ENCODE measurements at regions not wholly inside any gene's neighbourhood (a gene's known extent, or its start where the extent isn't known, plus 50 kb on each side); places are given as distances from the start of the nearest gene placed in this dataset.

GRCh38 chr9:7963026-7963425 lies 163.4 kb upstream of the DMAC1 start:
- no peak overlapping the region for H3K4me3 ChIP-seq (ENCODE audit: extremely low read depth in 1 of 4, insufficient read depth in 2 of 4, low read depth in 3 of 4, low read length in 4 of 4)
- H3K36me3 ChIP-seq (ENCODE audit: control insufficient read depth in 2 of 4, insufficient read depth in 4 of 4, low read length in 3 of 4) = no peaks in the 10 kb centered on the region
- H3K27ac ChIP-seq (ENCODE audit: low read depth, low read length) = no peak overlapping the region
- no peak overlapping the region for H3K9ac ChIP-seq (replicated peaks in 1 of 4; ENCODE audit: extremely low read depth in 1 of 4, low read depth in 3 of 4, low read length in 3 of 4)
- no peak for FAIRE-seq
- H3K27me3 ChIP-seq (replicated peaks in 1 of 4; ENCODE audit: control insufficient read depth in 3 of 4, extremely low read depth in 1 of 4, insufficient read depth in 3 of 4, low read length in 3 of 4) = no peaks in the 10 kb centered on the region
- H4K91ac ChIP-seq (replicated peaks; ENCODE audit: insufficient read length, low read length) = no peak overlapping the region
- no peak overlapping the region for H3K56ac ChIP-seq (replicated peaks; ENCODE audit: insufficient read length, low read depth, low read length)
- no peak overlapping the region for H2AK5ac ChIP-seq (ENCODE audit: low read depth, low read length)
- no peak for TF ChIP-seq POLR2A (IDR thresholded peaks at IDR 0.05; ENCODE audit: control extremely low read depth in 1 of 2, low read depth in 2 of 2, low read length in 2 of 2)
- TF ChIP-seq, protein P1, sequence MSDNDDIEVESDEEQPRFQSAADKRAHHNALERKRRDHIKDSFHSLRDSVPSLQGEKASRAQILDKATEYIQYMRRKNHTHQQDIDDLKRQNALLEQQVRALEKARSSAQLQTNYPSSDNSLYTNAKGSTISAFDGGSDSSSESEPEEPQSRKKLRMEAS (IDR thresholded peaks at IDR 0.05) = no peak
- no peak for TF ChIP-seq TCF12 (IDR thresholded peaks at IDR 0.05; ENCODE audit: low read depth, low read length)
- TF ChIP-seq SP1 (IDR thresholded peaks at IDR 0.05; ENCODE audit: low read depth, low read length) = no peak
- TF ChIP-seq CBX5 (IDR thresholded peaks at IDR 0.05; ENCODE audit: low read depth, low read length) = no peak
- TF ChIP-seq RAD21 (IDR thresholded peaks at IDR 0.05 in 1 of 2, conservative IDR thresholded peaks at IDR 0.05 in 1 of 2; ENCODE audit: low read depth in 2 of 2, low read length in 2 of 2) = no peak
- TF ChIP-seq NANOG (IDR thresholded peaks at IDR 0.05; ENCODE audit: insufficient read depth, low read depth, low read length, poor library complexity, severe bottlenecking) = no peak
- TF ChIP-seq, protein P2, sequence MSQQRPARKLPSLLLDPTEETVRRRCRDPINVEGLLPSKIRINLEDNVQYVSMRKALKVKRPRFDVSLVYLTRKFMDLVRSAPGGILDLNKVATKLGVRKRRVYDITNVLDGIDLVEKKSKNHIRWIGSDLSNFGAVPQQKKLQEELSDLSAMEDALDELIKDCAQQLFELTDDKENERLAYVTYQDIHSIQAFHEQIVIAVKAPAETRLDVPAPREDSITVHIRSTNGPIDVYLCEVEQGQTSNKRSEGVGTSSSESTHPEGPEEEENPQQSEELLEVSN (IDR thresholded peaks at IDR 0.05) = no peak
- no peak for TF ChIP-seq RFX5 (IDR thresholded peaks at IDR 0.05; ENCODE audit: borderline replicate concordance, low read depth, low read length)
- no peak for TF ChIP-seq SUZ12 (IDR thresholded peaks at IDR 0.05; ENCODE audit: low read length)
- TF ChIP-seq KDM1A (IDR thresholded peaks at IDR 0.05; ENCODE audit: borderline replicate concordance, low read length) = no peak
- no peak overlapping the region for H2BK120ac ChIP-seq (replicated peaks; ENCODE audit: low read depth, low read length)
- H4K5ac ChIP-seq (ENCODE audit: insufficient read length, low read depth, low read length) = no peak overlapping the region
- no peak overlapping the region for H3K23ac ChIP-seq (ENCODE audit: insufficient read length)
- 92% methylated on average over 5 of the region's 5 CpGs; no CpG with 5 or more reads in 1 of the 2 experiments for WGBS, 2 experiments (ENCODE audit: extremely low coverage in 1 of 2, insufficient coverage in 1 of 2, insufficient read length in 1 of 2, insufficient replicate concordance in 2 of 2, low coverage in 1 of 2, low lambda C conversion rate in 2 of 2, missing lambda C conversion rate in 1 of 2)
- H4K8ac ChIP-seq (ENCODE audit: extremely low read depth, insufficient read depth, low read length) = no peak overlapping the region
- no peak overlapping the region for H2BK5ac ChIP-seq (ENCODE audit: low read depth, low read length)
- H3K9me3 ChIP-seq (ENCODE audit: insufficient read depth in 2 of 2, low read depth in 1 of 2, low read length in 1 of 2) = no peaks in the 10 kb centered on the region
- no peak overlapping the region for H3K4ac ChIP-seq (replicated peaks; ENCODE audit: insufficient read length, low read depth, low read length)
- H3K4me2 ChIP-seq (ENCODE audit: insufficient read depth in 1 of 2, low read depth in 2 of 2, low read length in 2 of 2) = no peak overlapping the region
- H3K14ac ChIP-seq (ENCODE audit: insufficient read length) = no peak overlapping the region
- POLR2A ChIA-PET (ENCODE audit: partially characterized antibody) = no interaction called here
- no peak overlapping the region for H2BK15ac ChIP-seq (ENCODE audit: low read length)
- no peak for DNase-seq (ENCODE audit: low read depth in 1 of 2, low spot score in 2 of 2)
- no peaks in the 10 kb centered on the region for H3K79me2 ChIP-seq (ENCODE audit: control insufficient read depth in 1 of 2, insufficient read depth in 2 of 2, low read length in 2 of 2)
- H3K79me1 ChIP-seq (ENCODE audit: low read depth, low read length) = no peaks in the 10 kb centered on the region
- H3K18ac ChIP-seq (ENCODE audit: extremely low read depth, low read length) = no peak overlapping the region
- H4K20me1 ChIP-seq (replicated peaks in 1 of 2; ENCODE audit: control insufficient read depth in 1 of 2, insufficient read depth in 2 of 2, low read length in 2 of 2) = no peaks in the 10 kb centered on the region
- no peak overlapping the region for H2AFZ ChIP-seq (ENCODE audit: low read length)
- no peaks in the 10 kb centered on the region for H3K23me2 ChIP-seq (ENCODE audit: low read depth, low read length)
- no peak overlapping the region for H2BK12ac ChIP-seq (ENCODE audit: low read depth, low read length)
- H3K4me1 ChIP-seq (replicated peaks in 1 of 4; ENCODE audit: control insufficient read depth in 3 of 4, insufficient read depth in 4 of 4, low read length in 3 of 4) = peaks cover 0 to 10% (median 2%) of the 10 kb centered on the region in 4 experiments; a peak in 1 of 7 replicates
- CTCF ChIA-PET (ENCODE audit: partially characterized antibody) = no interaction called here
- no peak overlapping the region for H2BK20ac ChIP-seq (ENCODE audit: low read length)
